H1 (cell line): ENCODE measurements at regions not wholly inside any gene's neighbourhood (a gene's known extent, or its start where the extent isn't known, plus 50 kb on each side); places are given as distances from the start of the nearest gene placed in this dataset.

Experiments
- CTCF ChIA-PET: fragments of 300-600 bp; sonication (Branson Sonifier 250); formaldehyde crosslinking; loops from one replicate; lab custom pipeline; 2021; ENCODE audit not compliant: partially characterized antibody; lab: Charles Lee
- POLR2A ChIA-PET: fragments of 300-600 bp; sonication (Branson Sonifier 250); formaldehyde crosslinking; loops from one replicate; lab custom pipeline; 2021; ENCODE audit warnings: inconsistent platforms; ENCODE audit not compliant: partially characterized antibody; lab: Charles Lee
- DNase-seq, 2 experiments: peaks; one replicate each; pipeline versions ENCODE4 v3.0.0 to v3.0.0-alpha.2; 2010 to 2022; ENCODE audit warnings: low spot score in 2 of 2, low read depth in 1 of 2, mixed read lengths in 1 of 2
- FAIRE-seq: peaks from 2 replicates; lab custom pipeline; 2011; peaks lifted over from hg19 to GRCh38; lab: Jason Lieb, UNC
- H2AFZ ChIP-seq: 2 replicates; pipeline ENCODE4 v1.8.1; 2012; ENCODE audit warnings: low read length, inconsistent platforms
- H2AK5ac ChIP-seq: 2 replicates; pipeline ENCODE4 v1.6.1; 2013; ENCODE audit warnings: low read depth, low read length
- H2BK120ac ChIP-seq: replicated peaks from 2 replicates; pipeline ENCODE3; 2013; ENCODE audit warnings: low read depth, low read length, inconsistent platforms
- H2BK12ac ChIP-seq: 2 replicates; pipeline ENCODE4 v1.6.1; 2013; ENCODE audit warnings: low read depth, low read length
- H2BK15ac ChIP-seq: 2 replicates; pipeline ENCODE4 v1.6.1; 2013; ENCODE audit warnings: low read length
- H2BK20ac ChIP-seq: 2 replicates; pipeline ENCODE4 v1.6.1; 2013; ENCODE audit warnings: low read length
- H2BK5ac ChIP-seq: 2 replicates; pipeline ENCODE4 v1.6.1; 2013; ENCODE audit warnings: low read depth, low read length
- H3K14ac ChIP-seq: 2 replicates; pipeline ENCODE4 v1.6.1; 2013; ENCODE audit warnings: inconsistent platforms; ENCODE audit not compliant: insufficient read length
- H3K18ac ChIP-seq: 2 replicates; pipeline ENCODE4 v1.6.1; 2013; ENCODE audit warnings: low read length; ENCODE audit errors: extremely low read depth
- H3K23ac ChIP-seq: 2 replicates; pipeline ENCODE4 v1.6.1; 2013; ENCODE audit warnings: inconsistent platforms; ENCODE audit not compliant: insufficient read length
- H3K23me2 ChIP-seq: 2 replicates; pipeline ENCODE4 v1.6.1; 2013; ENCODE audit warnings: low read depth, low read length
- H3K27ac ChIP-seq: 2 replicates; pipeline ENCODE4 v1.6.1; 2011; ENCODE audit warnings: low read depth, low read length, inconsistent platforms
- H3K27me3 ChIP-seq, 4 experiments: replicated peaks in 1 of 4; 1 replicate in 1 of 4; 2 replicates in 3 of 4; pipeline versions ENCODE4 v1.6.1 to v1.8.1; 2011 to 2013; ENCODE audit warnings: low read length in 3 of 4, mild to moderate bottlenecking in 3 of 4, inconsistent platforms in 2 of 4, mixed read lengths in 2 of 4, moderate library complexity in 1 of 4; ENCODE audit not compliant: control insufficient read depth in 3 of 4, insufficient read depth in 3 of 4; ENCODE audit errors: extremely low read depth in 1 of 4
- H3K36me3 ChIP-seq, 4 experiments: 2 replicates each; pipeline versions ENCODE4 v1.6.1 to v1.8.1; 2011 to 2013; ENCODE audit warnings: mild to moderate bottlenecking in 4 of 4, low read length in 3 of 4, moderate library complexity in 2 of 4, control low read depth in 1 of 4, inconsistent platforms in 1 of 4; ENCODE audit not compliant: insufficient read depth in 4 of 4, control insufficient read depth in 2 of 4
- H3K4ac ChIP-seq: replicated peaks from 2 replicates; pipeline ENCODE3; 2013; ENCODE audit warnings: low read length, low read depth, mixed read lengths, inconsistent platforms; ENCODE audit not compliant: insufficient read length
- H3K4me1 ChIP-seq, 4 experiments: replicated peaks in 1 of 4; 1 replicate in 1 of 4; 2 replicates in 3 of 4; pipeline versions ENCODE4 v1.6.1 to v1.8.1; 2011 to 2013; ENCODE audit warnings: low read length in 3 of 4, inconsistent platforms in 2 of 4, mixed read lengths in 1 of 4; ENCODE audit not compliant: insufficient read depth in 4 of 4, control insufficient read depth in 3 of 4
- H3K4me2 ChIP-seq, 2 experiments: 2 replicates each; pipeline versions ENCODE4 v1.6.1 to v1.8.1; 2011 to 2013; ENCODE audit warnings: low read depth in 2 of 2, low read length in 2 of 2, control low read depth in 1 of 2, inconsistent platforms in 1 of 2, mild to moderate bottlenecking in 1 of 2; ENCODE audit not compliant: insufficient read depth in 1 of 2
- H3K4me3 ChIP-seq, 4 experiments: fragments of 200-600, 300-600 bp in 1 of 4; sonication (generic), shearing (Covaris generic), sonication (Bioruptor Twin) in 1 of 4; 2 replicates each; pipeline versions ENCODE4 v1.5.1 to v1.8.1; 2011 to 2016; ENCODE audit warnings: low read length in 4 of 4, low read depth in 3 of 4, control low read depth in 2 of 4, inconsistent platforms in 2 of 4, mild to moderate bottlenecking in 2 of 4, mixed read lengths in 1 of 4, moderate library complexity in 1 of 4; ENCODE audit not compliant: insufficient read depth in 2 of 4; ENCODE audit errors: extremely low read depth in 1 of 4
- H3K56ac ChIP-seq: replicated peaks from 2 replicates; pipeline ENCODE3; 2013; ENCODE audit warnings: low read depth, mild to moderate bottlenecking, mixed read lengths, low read length, inconsistent platforms; ENCODE audit not compliant: insufficient read length
- H3K79me1 ChIP-seq: 2 replicates; pipeline ENCODE4 v1.6.1; 2013; ENCODE audit warnings: low read depth, low read length, control low read depth
- H3K79me2 ChIP-seq, 2 experiments: 2 replicates each; pipeline versions ENCODE4 v1.6.1 to v1.8.1; 2012 to 2013; ENCODE audit warnings: low read length in 2 of 2, mild to moderate bottlenecking in 2 of 2, inconsistent platforms in 1 of 2; ENCODE audit not compliant: insufficient read depth in 2 of 2, control insufficient read depth in 1 of 2
- H3K9ac ChIP-seq, 4 experiments: replicated peaks in 1 of 4; 1 replicate in 1 of 4; 2 replicates in 3 of 4; pipeline versions ENCODE4 v1.6.1 to v1.8.1; 2011 to 2013; ENCODE audit warnings: low read depth in 3 of 4, low read length in 3 of 4, control low read depth in 2 of 4, mild to moderate bottlenecking in 2 of 4, moderate library complexity in 2 of 4, inconsistent platforms in 1 of 4; ENCODE audit errors: extremely low read depth in 1 of 4
- H3K9me3 ChIP-seq, 2 experiments: 2 replicates each; pipeline versions ENCODE4 v1.6.1 to v1.8.1; 2012 to 2013; ENCODE audit warnings: mild to moderate bottlenecking in 2 of 2, moderate library complexity in 2 of 2, control low read depth in 1 of 2, inconsistent platforms in 1 of 2, low read depth in 1 of 2, low read length in 1 of 2, mixed read lengths in 1 of 2; ENCODE audit not compliant: insufficient read depth in 2 of 2
- H4K20me1 ChIP-seq, 2 experiments: replicated peaks in 1 of 2; 2 replicates each; pipeline versions ENCODE3 to v1.8.1; 2011 to 2013; ENCODE audit warnings: inconsistent platforms in 2 of 2, low read length in 2 of 2, mild to moderate bottlenecking in 1 of 2; ENCODE audit not compliant: insufficient read depth in 2 of 2, control insufficient read depth in 1 of 2
- H4K5ac ChIP-seq: 2 replicates; pipeline ENCODE4 v1.6.1; 2013; ENCODE audit warnings: low read length, low read depth, mixed read lengths, inconsistent platforms; ENCODE audit not compliant: insufficient read length
- H4K8ac ChIP-seq: 2 replicates; pipeline ENCODE4 v1.8.0; 2013; ENCODE audit warnings: mild to moderate bottlenecking, moderate library complexity, low read length, inconsistent platforms; ENCODE audit not compliant: insufficient read depth; ENCODE audit errors: extremely low read depth
- H4K91ac ChIP-seq: replicated peaks from 2 replicates; pipeline ENCODE3; 2013; ENCODE audit warnings: low read length, mixed read lengths, inconsistent platforms; ENCODE audit not compliant: insufficient read length
- E2F6 ChIP-seq: IDR thresholded peaks from 2 replicates; pipeline ENCODE4 v1.6.1; 2012; ENCODE audit warnings: inconsistent platforms
- GABPA ChIP-seq: IDR thresholded peaks from 2 replicates; pipeline ENCODE4 v1.6.1; 2011; ENCODE audit warnings: mild to moderate bottlenecking, low read length, moderate library complexity, borderline replicate concordance; ENCODE audit not compliant: insufficient read depth
- GTF2F1 ChIP-seq: IDR thresholded peaks from 2 replicates; pipeline ENCODE4 v1.6.1; 2012; ENCODE audit warnings: low read depth, low read length, improper control_type of control experiment, borderline replicate concordance
- HDAC2 ChIP-seq, 2 experiments: fragments of 300-600 bp in 1 of 2; sonication (generic) in 1 of 2; IDR thresholded peaks; 2 replicates each; pipeline ENCODE4 v1.6.1; 2011 to 2012; ENCODE audit warnings: low read depth in 2 of 2, low read length in 2 of 2, mild to moderate bottlenecking in 2 of 2, moderate library complexity in 2 of 2, borderline replicate concordance in 1 of 2, inconsistent platforms in 1 of 2
- NANOG ChIP-seq: IDR thresholded peaks from 2 replicates; pipeline ENCODE4 v1.6.1; 2011; ENCODE audit warnings: low read length, low read depth, mild to moderate bottlenecking, inconsistent platforms; ENCODE audit not compliant: insufficient read depth, poor library complexity, severe bottlenecking
- RFX5 ChIP-seq: IDR thresholded peaks from 2 replicates; pipeline ENCODE4 v1.6.1; 2011; ENCODE audit warnings: low read depth, low read length, improper control_type of control experiment, borderline replicate concordance
- SIRT6 ChIP-seq: IDR thresholded peaks from one replicate; pipeline ENCODE4 v1.7.1; 2012; ENCODE audit warnings: low read length, inconsistent platforms
- SIX5 ChIP-seq: IDR thresholded peaks from 2 replicates; pipeline ENCODE4 v1.6.1; 2011; ENCODE audit warnings: mild to moderate bottlenecking, low read depth, low read length
- SUZ12 ChIP-seq: fragments of 200-600 bp; sonication (generic); IDR thresholded peaks from 2 replicates; pipeline ENCODE4 v1.6.1; 2012; ENCODE audit warnings: mild to moderate bottlenecking, inconsistent platforms, low read length, moderate library complexity, mixed read lengths
- ZNF274 ChIP-seq: IDR thresholded peaks from 2 replicates; pipeline ENCODE4 v1.7.0; 2012; ENCODE audit warnings: low read length, borderline replicate concordance; ENCODE audit errors: extremely low read depth
- WGBS, 2 experiments: shearing (Covaris generic) in 1 of 2; methylation state at CpG; one replicate each; pipeline versions ENCODE4 v1.1.6 to v1.1.7; 2013 to 2015; ENCODE audit warnings: low lambda C conversion rate in 2 of 2, mixed read lengths in 2 of 2, inconsistent platforms in 1 of 2, low coverage in 1 of 2, missing lambda C conversion rate in 1 of 2; ENCODE audit not compliant: insufficient replicate concordance in 2 of 2, insufficient coverage in 1 of 2, insufficient read length in 1 of 2; ENCODE audit errors: extremely low coverage in 1 of 2, missing lambda C conversion rate in 1 of 2; 5-methylcytosine and 5-hydroxymethylcytosine counted together
- TF ChIP-seq, protein P1 (sequence below): IDR thresholded peaks from 2 replicates; pipeline ENCODE4 v1.6.1; 2012; ENCODE audit warnings: inconsistent platforms

- ChIA-PET CTCF (interaction anchor here (0.6 kb wide), 1 partner anchor 122 kb away, joined by 3 read pairs; no protein-coding TSS in a partner anchor), POLR2A (no interaction called here)
- Histone ChIP-seq H2BK5ac (no peak overlapping the region), H4K8ac (no peak overlapping the region), H3K23ac (no peak overlapping the region), H2BK12ac (no peak overlapping the region), H3K4me3 (no peak overlapping the region), H4K91ac (no peak overlapping the region), H2AK5ac (no peak overlapping the region), H3K36me3 (no peaks in the 10 kb centered on the region), H3K79me1 (no peaks in the 10 kb centered on the region), H2BK120ac (no peak overlapping the region), H2BK15ac (no peak overlapping the region), H3K14ac (no peak overlapping the region), H3K9me3 (no peaks in the 10 kb centered on the region), H3K23me2 (no peaks in the 10 kb centered on the region; the same call in 1 of the 2 replicates), H2BK20ac (no peak overlapping the region), H4K20me1 (no peaks in the 10 kb centered on the region), H3K27me3 (no peaks in the 10 kb centered on the region), H3K9ac (no peak overlapping the region; a peak in 1 of 7 replicates), H3K4ac (no peak overlapping the region), H4K5ac (no peak overlapping the region), H3K18ac (no peak overlapping the region), H3K4me2 (no peak overlapping the region), H3K56ac (no peak overlapping the region), H3K4me1 (peaks cover 0 to 4% (median 2%) of the 10 kb centered on the region in 4 experiments; a peak in 2 of 7 replicates), H3K79me2 (no peaks in the 10 kb centered on the region)
- FAIRE-seq (no peak), DNase-seq (no peak)
- WGBS, 2 experiments = 93% methylated on average over 5 of the region's 5 CpGs; no CpG with 5 or more reads in 1 of the 2 experiments
- TF ChIP-seq E2F6 (no peak), ZNF274 (no peak), SIX5 (no peak), SUZ12 (no peak), GTF2F1 (no peak), SIRT6 (no peak), GABPA (no peak), NANOG (no peak), RFX5 (no peak), HDAC2 (IDR thresholded peaks at IDR 0.05; ENCODE audit: borderline replicate concordance in 1 of 2, low read depth in 2 of 2, low read length in 2 of 2) (no peak)
- TF ChIP-seq, protein P1, sequence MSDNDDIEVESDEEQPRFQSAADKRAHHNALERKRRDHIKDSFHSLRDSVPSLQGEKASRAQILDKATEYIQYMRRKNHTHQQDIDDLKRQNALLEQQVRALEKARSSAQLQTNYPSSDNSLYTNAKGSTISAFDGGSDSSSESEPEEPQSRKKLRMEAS = no peak
- TF ChIP-seq, all 59 proteins: peak for 0
- no peak overlapping the region for H3K27ac ChIP-seq
- H2AFZ ChIP-seq = no peak overlapping the region
Measured at GRCh38 chr3:34361921-34362320, 563.5 kb downstream of the PDCD6IP start.
